HCT116 (cell line): ENCODE measurements at regions not wholly inside any gene's neighbourhood (a gene's known extent, or its start where the extent isn't known, plus 50 kb on each side); places are given as distances from the start of the nearest gene placed in this dataset.

ENCODE experiments used
- ATF3 ChIP-seq: IDR thresholded peaks from 2 replicates; pipeline ENCODE4 v1.6.1; 2012
- CEBPB ChIP-seq: IDR thresholded peaks from 2 replicates; pipeline ENCODE4 v1.6.1; 2012; ENCODE audit warnings: low read depth
- CTCF ChIP-seq, 3 experiments: fragments of 200-600 bp in 1 of 3; sonication (generic) in 1 of 3; IDR thresholded peaks in 2 of 3; conservative IDR thresholded peaks in 1 of 3; 2 replicates each; pipeline ENCODE4 v1.5.1; 2012 to 2017; ENCODE audit warnings: low read depth in 2 of 3, low read length in 2 of 3, antibody characterized with exemption in 1 of 3, borderline replicate concordance in 1 of 3, control low read depth in 1 of 3, mild to moderate bottlenecking in 1 of 3, mixed read lengths in 1 of 3, mixed run types in 1 of 3, moderate library complexity in 1 of 3; ENCODE audit not compliant: insufficient read depth in 1 of 3
- EZH2phosphoT487 ChIP-seq: fragments of 200-600 bp; IDR thresholded peaks from 2 replicates; pipeline ENCODE4 v1.6.1; 2018; ENCODE audit warnings: antibody characterized with exemption, borderline replicate concordance
- SIN3A ChIP-seq: IDR thresholded peaks from 2 replicates; pipeline ENCODE4 v1.6.1; 2012; ENCODE audit warnings: low read depth
- SP1 ChIP-seq: IDR thresholded peaks from 2 replicates; pipeline ENCODE4 v1.6.1; 2012; ENCODE audit warnings: low read depth
- YY1 ChIP-seq: IDR thresholded peaks from 2 replicates; pipeline ENCODE4 v1.6.1; 2011; ENCODE audit warnings: low read length, low read depth, moderate library complexity, mild to moderate bottlenecking; ENCODE audit not compliant: insufficient replicate concordance; ENCODE audit errors: extremely low read depth
- TF ChIP-seq, protein P1 (sequence below): IDR thresholded peaks from 2 replicates; pipeline ENCODE4 v1.6.1; 2012

- TF ChIP-seq CTCF (IDR thresholded peaks at IDR 0.05 in 2 of 3, conservative IDR thresholded peaks at IDR 0.05 in 1 of 3; ENCODE audit: borderline replicate concordance in 1 of 3, insufficient read depth in 1 of 3, low read depth in 2 of 3, low read length in 2 of 3), result no peak
- TF ChIP-seq ATF3, result no peak
- TF ChIP-seq YY1, result no peak
- TF ChIP-seq SP1, result no peak
- no peak for TF ChIP-seq EZH2phosphoT487
- TF ChIP-seq, protein P1, sequence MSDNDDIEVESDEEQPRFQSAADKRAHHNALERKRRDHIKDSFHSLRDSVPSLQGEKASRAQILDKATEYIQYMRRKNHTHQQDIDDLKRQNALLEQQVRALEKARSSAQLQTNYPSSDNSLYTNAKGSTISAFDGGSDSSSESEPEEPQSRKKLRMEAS, result no peak
- TF ChIP-seq SIN3A, result no peak
- TF ChIP-seq CEBPB, result no peak
These were observed 254.4 kb downstream of the GLUD2 start for GRCh38 chrX:121301822-121302221.
